ENCODE measurements at regions not wholly inside any gene's neighbourhood (a gene's known extent, or its start where the extent isn't known, plus 50 kb on each side); places are given as distances from the start of the nearest gene placed in this dataset.

DNA sequence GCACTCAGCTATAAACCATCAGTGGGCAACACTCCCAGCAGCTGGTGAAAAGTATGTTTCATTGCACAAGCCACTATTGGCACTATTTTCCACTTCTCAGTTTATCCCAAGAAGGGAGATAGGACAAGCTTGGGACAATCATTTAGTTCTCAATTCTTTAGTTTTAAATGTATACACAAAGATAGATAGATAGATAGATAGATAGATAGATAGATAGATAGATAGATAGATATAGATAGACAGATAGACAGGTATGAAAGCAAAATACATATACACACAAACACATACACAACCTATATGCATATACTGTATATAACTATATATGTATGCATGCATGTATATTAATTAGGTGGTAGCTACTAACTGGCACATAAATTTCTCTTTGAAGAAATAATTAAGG is 411.6 kb upstream of the KCND2 start:
- no peak for ATAC-seq (ENCODE audit: low read depth)

More for the DNA sequence above, 411.6 kb upstream of the KCND2 start:
- H4K20me1 ChIP-seq (ENCODE audit: insufficient read depth, low read length): no peaks in the 10 kb centered on the region
- ChIA-PET CTCF (no interaction called here), POLR2A (ENCODE audit: unreplicated experiment) (no interaction called here)
- H2AK9ac ChIP-seq (replicated peaks; ENCODE audit: low read depth, low read length, poor library complexity): no peak overlapping the region
- no peak overlapping the region for H2AK5ac ChIP-seq (ENCODE audit: low read depth, low read length)
- H3K56ac ChIP-seq (ENCODE audit: extremely low read depth, insufficient read depth, low read length): no peak overlapping the region
- no peak overlapping the region for H3K9ac ChIP-seq (ENCODE audit: low read depth, low read length)
- no peaks in the 10 kb centered on the region for H3K4me1 ChIP-seq (ENCODE audit: control insufficient read depth, insufficient read depth, low read length)
- no TSS peak for BruUV-seq (replicated peaks)
- no peak overlapping the region for H3K4me3 ChIP-seq (ENCODE audit: insufficient read depth, low read depth, low read length)
- in situ Hi-C loops (cut with MboI; ENCODE audit: low sequenced_read_pairs) (no loop called here), dilution Hi-C loops (cut with HindIII; ENCODE audit: low sequenced_read_pairs, unreplicated experiment) (no loop called here), intact Hi-C loops (cut with micrococcal nuclease) (no loop called here)
- no peak overlapping the region for H2BK5ac ChIP-seq (ENCODE audit: low read depth, low read length, poor library complexity, severe bottlenecking)
- no peak overlapping the region for H3K4me2 ChIP-seq (ENCODE audit: low read depth, low read length)
- no peak overlapping the region for H3K4ac ChIP-seq (ENCODE audit: low read depth, low read length)
- H3K9me3 ChIP-seq (ENCODE audit: control insufficient read depth, insufficient read depth, low read length): no peaks in the 10 kb centered on the region
- H3K23ac ChIP-seq (ENCODE audit: low read depth, low read length): no peak overlapping the region
- no peak overlapping the region for H2BK120ac ChIP-seq (ENCODE audit: low read depth, low read length)
- H4K91ac ChIP-seq (ENCODE audit: insufficient read depth, low read depth, low read length): no peak overlapping the region
- H3K27ac ChIP-seq (ENCODE audit: insufficient read depth, low read length): no peak overlapping the region
- no peaks in the 10 kb centered on the region for H3K36me3 ChIP-seq (ENCODE audit: control insufficient read depth, insufficient read depth, low read length)
- H4K8ac ChIP-seq (ENCODE audit: low read depth in 2 of 2, low read length in 2 of 2): no peak overlapping the region
- no peak overlapping the region for H3K18ac ChIP-seq (ENCODE audit: low read depth, low read length)
- no peaks in the 10 kb centered on the region for H3K79me1 ChIP-seq (ENCODE audit: low read depth in 1 of 2, low read length in 2 of 2)
- no peaks in the 10 kb centered on the region for H3K27me3 ChIP-seq (ENCODE audit: control insufficient read depth, insufficient read depth, low read length)
- H4K5ac ChIP-seq (ENCODE audit: low read depth, low read length): no peak overlapping the region
- DNase-seq: no peak
- H3K14ac ChIP-seq (replicated peaks; ENCODE audit: low read depth, low read length): no peak overlapping the region
- TF ChIP-seq, protein P1, sequence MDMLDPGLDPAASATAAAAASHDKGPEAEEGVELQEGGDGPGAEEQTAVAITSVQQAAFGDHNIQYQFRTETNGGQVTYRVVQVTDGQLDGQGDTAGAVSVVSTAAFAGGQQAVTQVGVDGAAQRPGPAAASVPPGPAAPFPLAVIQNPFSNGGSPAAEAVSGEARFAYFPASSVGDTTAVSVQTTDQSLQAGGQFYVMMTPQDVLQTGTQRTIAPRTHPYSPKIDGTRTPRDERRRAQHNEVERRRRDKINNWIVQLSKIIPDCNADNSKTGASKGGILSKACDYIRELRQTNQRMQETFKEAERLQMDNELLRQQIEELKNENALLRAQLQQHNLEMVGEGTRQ (IDR thresholded peaks at IDR 0.05; ENCODE audit: low read depth, low read length): no peak
- TF ChIP-seq BHLHE40 (IDR thresholded peaks at IDR 0.05; ENCODE audit: low read depth, low read length) (no peak), RFX5 (IDR thresholded peaks at IDR 0.05; ENCODE audit: low read depth, low read length) (no peak)
- no peak overlapping the region for H2BK20ac ChIP-seq (ENCODE audit: low read depth, low read length)
- H2BK15ac ChIP-seq (ENCODE audit: low read depth, low read length): no peak overlapping the region
- no peak overlapping the region for H2AFZ ChIP-seq (replicated peaks; ENCODE audit: low read length, poor library complexity)
- H3K9me1 ChIP-seq (ENCODE audit: insufficient read depth, low read length): no peaks in the 10 kb centered on the region

All from IMR-90 (cell line).